WTC11 (cell line): ENCODE measurements at regions not wholly inside any gene's neighbourhood (a gene's known extent, or its start where the extent isn't known, plus 50 kb on each side); places are given as distances from the start of the nearest gene placed in this dataset.
A peak's percentile ranks its signal among the peaks of the same experiment; 100 is the strongest.

Experiments used
- ATAC-seq: fragments of 200-7000 bp; cut with Tn5 transposase; 2 replicates; pipeline ENCODE4 v1.10.0; 2021; ENCODE audit warnings: mild to moderate bottlenecking, moderate library complexity
- CTCF ChIA-PET: fragments of 300-600 bp; sonication (Branson Sonifier 250); formaldehyde crosslinking; loops from one replicate; lab custom pipeline; 2021; ENCODE audit warnings: antibody characterized with exemption; lab: Charles Lee
- POLR2A ChIA-PET: fragments of 350-600 bp; sonication (Branson Sonifier 250); formaldehyde crosslinking; loops from one replicate; lab custom pipeline; 2021; ENCODE audit warnings: antibody characterized with exemption; lab: Charles Lee
- DNase-seq: peaks from one replicate; pipeline ENCODE4 v3.0.0; 2021; ENCODE audit warnings: low spot score
- H3K27ac Mint-ChIP-seq: 2 replicates; pipeline ENCODE4 v1.8.0; 2021; ENCODE audit warnings: mixed read lengths
- H3K27me3 Mint-ChIP-seq: 2 replicates; pipeline ENCODE4 v1.8.0; 2021; ENCODE audit warnings: low read depth, mild to moderate bottlenecking, moderate library complexity, mixed read lengths
- H3K36me3 Mint-ChIP-seq: 2 replicates; pipeline ENCODE4 v1.8.0; 2021; ENCODE audit warnings: mixed read lengths
- H3K4me1 Mint-ChIP-seq: 2 replicates; pipeline ENCODE4 v1.8.0; 2022; ENCODE audit warnings: mixed read lengths
- H3K4me3 Mint-ChIP-seq: 2 replicates; pipeline ENCODE4 v1.8.0; 2021; ENCODE audit warnings: mild to moderate bottlenecking, moderate library complexity, mixed read lengths
- H3K9me3 Mint-ChIP-seq: 2 replicates; pipeline ENCODE4 v1.8.0; 2021; ENCODE audit warnings: mixed read lengths
- CBFB ChIP-seq: sonication (generic); formaldehyde crosslinking; IDR thresholded peaks from 2 replicates; pipeline ENCODE4 v1.8.1; 2022; ENCODE audit warnings: mild to moderate bottlenecking, low read depth, missing genetic modification reagents
- CREB1 ChIP-seq: sonication (generic); formaldehyde crosslinking; IDR thresholded peaks from 2 replicates; pipeline ENCODE4 v1.8.0; 2023; ENCODE audit warnings: mild to moderate bottlenecking, missing genetic modification reagents
- E2F1 ChIP-seq: sonication (generic); formaldehyde crosslinking; IDR thresholded peaks from 2 replicates; pipeline ENCODE4 v1.8.0; 2022; ENCODE audit warnings: mild to moderate bottlenecking, missing genetic modification reagents
- FOXP1 ChIP-seq: sonication (generic); formaldehyde crosslinking; IDR thresholded peaks from 2 replicates; pipeline ENCODE4 v1.8.0; 2022; ENCODE audit warnings: missing genetic modification reagents, mild to moderate bottlenecking, moderate library complexity, borderline replicate concordance
- IRF2 ChIP-seq: sonication (generic); formaldehyde crosslinking; IDR thresholded peaks from 2 replicates; pipeline ENCODE4 v1.8.0; 2022; ENCODE audit warnings: low read depth, missing genetic modification reagents, borderline replicate concordance
- JAZF1 ChIP-seq: fragments of 250-450 bp; sonication (Bioruptor Pico); IDR thresholded peaks from 2 replicates; pipeline ENCODE4 v1.9.0; 2021; ENCODE audit warnings: moderate library complexity, mild to moderate bottlenecking, inconsistent platforms
- JUN ChIP-seq: sonication (generic); formaldehyde crosslinking; IDR thresholded peaks from 2 replicates; pipeline ENCODE4 v1.8.0; 2023; ENCODE audit warnings: mild to moderate bottlenecking, missing genetic modification reagents
- MLX ChIP-seq: sonication (generic); formaldehyde crosslinking; IDR thresholded peaks from 2 replicates; pipeline ENCODE4 v1.8.1; 2023; ENCODE audit warnings: mild to moderate bottlenecking, missing genetic modification reagents, moderate library complexity
- MXD4 ChIP-seq: fragments of 250-450 bp; sonication (Bioruptor Pico); IDR thresholded peaks from 2 replicates; pipeline ENCODE4 v1.8.0; 2021; ENCODE audit warnings: mild to moderate bottlenecking, moderate library complexity, borderline replicate concordance
- NFATC4 ChIP-seq: fragments of 250-450 bp; sonication (Bioruptor Pico); IDR thresholded peaks from 2 replicates; pipeline ENCODE4 v1.9.0; 2021; ENCODE audit warnings: mild to moderate bottlenecking
- NR1H2 ChIP-seq: sonication (generic); formaldehyde crosslinking; IDR thresholded peaks from 2 replicates; pipeline ENCODE4 v1.9.0; 2021; ENCODE audit warnings: mild to moderate bottlenecking, moderate library complexity, missing genetic modification reagents
- RELA ChIP-seq: sonication (generic); formaldehyde crosslinking; IDR thresholded peaks from 2 replicates; pipeline ENCODE4 v1.8.1; 2022; ENCODE audit warnings: missing genetic modification reagents, mild to moderate bottlenecking, borderline replicate concordance
- RORB ChIP-seq: fragments of 250-450 bp; sonication (Bioruptor Pico); IDR thresholded peaks from 2 replicates; pipeline ENCODE4 v1.9.0; 2021; ENCODE audit warnings: mild to moderate bottlenecking
- SP1 ChIP-seq: sonication (generic); formaldehyde crosslinking; conservative IDR thresholded peaks from 2 replicates; pipeline ENCODE4 v1.8.1; 2022; ENCODE audit warnings: missing genetic modification reagents
- TCF7 ChIP-seq: sonication (generic); formaldehyde crosslinking; IDR thresholded peaks from 2 replicates; pipeline ENCODE4 v1.8.0; 2022; ENCODE audit warnings: mild to moderate bottlenecking, low read depth, missing genetic modification reagents, moderate library complexity
- ZBTB21 ChIP-seq: sonication (generic); formaldehyde crosslinking; IDR thresholded peaks from 2 replicates; pipeline ENCODE4 v1.8.1; 2023; ENCODE audit warnings: mild to moderate bottlenecking, missing genetic modification reagents, borderline replicate concordance
- ZBTB43 ChIP-seq: sonication (generic); formaldehyde crosslinking; IDR thresholded peaks from 2 replicates; pipeline ENCODE4 v1.8.1; 2023; ENCODE audit warnings: mild to moderate bottlenecking, missing genetic modification reagents
- ZNF138 ChIP-seq: sonication (generic); formaldehyde crosslinking; conservative IDR thresholded peaks from 2 replicates; pipeline ENCODE4 v1.8.1; 2022; ENCODE audit warnings: mild to moderate bottlenecking, moderate library complexity, missing genetic modification reagents
- ZNF219 ChIP-seq: sonication (generic); formaldehyde crosslinking; IDR thresholded peaks from 2 replicates; pipeline ENCODE4 v1.8.0; 2023; ENCODE audit warnings: missing genetic modification reagents, mild to moderate bottlenecking, borderline replicate concordance
- ZNF317 ChIP-seq: sonication (generic); formaldehyde crosslinking; IDR thresholded peaks from 2 replicates; pipeline ENCODE4 v1.8.1; 2023; ENCODE audit warnings: low read depth, mild to moderate bottlenecking, moderate library complexity, missing genetic modification reagents, borderline replicate concordance
- ZNF396 ChIP-seq: fragments of 250-450 bp; sonication (Bioruptor Pico); IDR thresholded peaks from 2 replicates; pipeline ENCODE4 v1.8.0; 2021; ENCODE audit warnings: mild to moderate bottlenecking, moderate library complexity, borderline replicate concordance
- ZNF671 ChIP-seq: fragments of 250-450 bp; sonication (Bioruptor Pico); IDR thresholded peaks from 2 replicates; pipeline ENCODE4 v1.8.0; 2021; ENCODE audit warnings: mild to moderate bottlenecking
- TF ChIP-seq, protein P1 (sequence below): sonication (generic); formaldehyde crosslinking; IDR thresholded peaks from 2 replicates; pipeline ENCODE4 v1.8.1; 2023; ENCODE audit warnings: mild to moderate bottlenecking, moderate library complexity, missing genetic modification reagents
- TF ChIP-seq, protein P2 (sequence below): sonication (generic); formaldehyde crosslinking; IDR thresholded peaks from 2 replicates; pipeline ENCODE4 v1.8.0; 2023; ENCODE audit warnings: mild to moderate bottlenecking, missing genetic modification reagents

DNA sequence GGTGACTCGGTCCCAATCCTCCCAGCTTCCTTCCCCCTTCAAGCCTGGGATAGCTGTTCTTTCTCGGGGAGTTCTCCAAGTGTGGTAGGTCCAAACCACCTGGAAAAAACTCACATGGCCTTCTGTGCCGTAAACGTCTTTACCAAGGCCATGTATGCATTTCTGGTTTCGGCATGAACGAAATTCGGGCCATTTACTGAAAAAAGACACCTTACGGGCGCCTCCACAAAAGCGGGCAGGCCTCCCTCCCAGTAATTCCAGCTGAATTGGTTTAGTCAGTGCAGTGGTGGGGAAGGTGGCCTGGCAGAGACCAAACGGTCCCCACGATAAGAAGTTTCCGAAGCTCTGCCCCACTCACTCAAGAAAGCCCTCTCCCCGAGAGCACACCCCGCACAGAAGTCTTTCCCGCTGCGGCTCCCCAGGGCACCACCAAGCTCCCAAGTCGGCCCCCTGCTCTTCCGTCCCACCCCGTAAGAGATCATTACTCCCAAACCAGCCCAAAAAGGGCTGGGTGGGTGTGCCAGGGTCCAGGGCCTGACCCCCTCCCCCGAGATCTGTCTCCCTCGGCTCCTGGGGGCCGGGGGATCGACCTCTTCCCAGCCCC, 86.3 kb upstream of the MELK start:
- Mint-ChIP-seq H3K4me1 (peaks cover 63% of the 10 kb centered on the region), H3K4me3 (peak overlapping the region; percentile 95), H3K27me3 (no peaks in the 10 kb centered on the region), H3K27ac (peak overlapping the region; percentile 98), H3K9me3 (no peaks in the 10 kb centered on the region), H3K36me3 (no peaks in the 10 kb centered on the region)
- POLR2A ChIA-PET: interaction anchor here (0.7 to 1.5 kb wide), 7 partner anchors 9 to 86 kb away, joined by 3 to 6 read pairs (median 4); partner anchors contain the start of gene RNF38
- CTCF ChIA-PET: interaction anchor here (1.1 to 2.1 kb wide), 6 partner anchors 25 to 242 kb away, joined by 3 to 17 read pairs (median 4); no protein-coding TSS in a partner anchor
- no peak for TF ChIP-seq ZBTB43 (CRISPR knock-in tag)
- TF ChIP-seq ZNF138 (CRISPR knock-in tag): no peak
- no peak for TF ChIP-seq NR1H2
- TF ChIP-seq CREB1 (CRISPR knock-in tag): no peak
- no peak for TF ChIP-seq JUN (CRISPR knock-in tag)
- TF ChIP-seq MLX (CRISPR knock-in tag): no peak
- no peak for TF ChIP-seq TCF7
- TF ChIP-seq, protein P1, sequence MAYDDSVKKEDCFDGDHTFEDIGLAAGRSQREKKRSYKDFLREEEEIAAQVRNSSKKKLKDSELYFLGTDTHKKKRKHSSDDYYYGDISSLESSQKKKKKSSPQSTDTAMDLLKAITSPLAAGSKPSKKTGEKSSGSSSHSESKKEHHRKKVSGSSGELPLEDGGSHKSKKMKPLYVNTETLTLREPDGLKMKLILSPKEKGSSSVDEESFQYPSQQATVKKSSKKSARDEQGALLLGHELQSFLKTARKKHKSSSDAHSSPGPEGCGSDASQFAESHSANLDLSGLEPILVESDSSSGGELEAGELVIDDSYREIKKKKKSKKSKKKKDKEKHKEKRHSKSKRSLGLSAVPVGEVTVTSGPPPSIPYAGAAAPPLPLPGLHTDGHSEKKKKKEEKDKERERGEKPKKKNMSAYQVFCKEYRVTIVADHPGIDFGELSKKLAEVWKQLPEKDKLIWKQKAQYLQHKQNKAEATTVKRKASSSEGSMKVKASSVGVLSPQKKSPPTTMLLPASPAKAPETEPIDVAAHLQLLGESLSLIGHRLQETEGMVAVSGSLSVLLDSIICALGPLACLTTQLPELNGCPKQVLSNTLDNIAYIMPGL (CRISPR knock-in tag): 0 out of 2 replicates have a peak, but pooled peaks have one; percentile 69
- TF ChIP-seq, protein P2, sequence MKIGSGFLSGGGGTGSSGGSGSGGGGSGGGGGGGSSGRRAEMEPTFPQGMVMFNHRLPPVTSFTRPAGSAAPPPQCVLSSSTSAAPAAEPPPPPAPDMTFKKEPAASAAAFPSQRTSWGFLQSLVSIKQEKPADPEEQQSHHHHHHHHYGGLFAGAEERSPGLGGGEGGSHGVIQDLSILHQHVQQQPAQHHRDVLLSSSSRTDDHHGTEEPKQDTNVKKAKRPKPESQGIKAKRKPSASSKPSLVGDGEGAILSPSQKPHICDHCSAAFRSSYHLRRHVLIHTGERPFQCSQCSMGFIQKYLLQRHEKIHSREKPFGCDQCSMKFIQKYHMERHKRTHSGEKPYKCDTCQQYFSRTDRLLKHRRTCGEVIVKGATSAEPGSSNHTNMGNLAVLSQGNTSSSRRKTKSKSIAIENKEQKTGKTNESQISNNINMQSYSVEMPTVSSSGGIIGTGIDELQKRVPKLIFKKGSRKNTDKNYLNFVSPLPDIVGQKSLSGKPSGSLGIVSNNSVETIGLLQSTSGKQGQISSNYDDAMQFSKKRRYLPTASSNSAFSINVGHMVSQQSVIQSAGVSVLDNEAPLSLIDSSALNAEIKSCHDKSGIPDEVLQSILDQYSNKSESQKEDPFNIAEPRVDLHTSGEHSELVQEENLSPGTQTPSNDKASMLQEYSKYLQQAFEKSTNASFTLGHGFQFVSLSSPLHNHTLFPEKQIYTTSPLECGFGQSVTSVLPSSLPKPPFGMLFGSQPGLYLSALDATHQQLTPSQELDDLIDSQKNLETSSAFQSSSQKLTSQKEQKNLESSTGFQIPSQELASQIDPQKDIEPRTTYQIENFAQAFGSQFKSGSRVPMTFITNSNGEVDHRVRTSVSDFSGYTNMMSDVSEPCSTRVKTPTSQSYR (CRISPR knock-in tag): 0 out of 2 replicates have a peak, but pooled peaks have one; percentile 38
- TF ChIP-seq JAZF1 (CRISPR knock-in tag): no peak
- no peak for TF ChIP-seq RELA (CRISPR knock-in tag)
- TF ChIP-seq ZNF317 (CRISPR knock-in tag): no peak
- DNase-seq (no peak), ATAC-seq (peak; percentile 1; the same call in 1 of the 2 replicates)

DNA sequence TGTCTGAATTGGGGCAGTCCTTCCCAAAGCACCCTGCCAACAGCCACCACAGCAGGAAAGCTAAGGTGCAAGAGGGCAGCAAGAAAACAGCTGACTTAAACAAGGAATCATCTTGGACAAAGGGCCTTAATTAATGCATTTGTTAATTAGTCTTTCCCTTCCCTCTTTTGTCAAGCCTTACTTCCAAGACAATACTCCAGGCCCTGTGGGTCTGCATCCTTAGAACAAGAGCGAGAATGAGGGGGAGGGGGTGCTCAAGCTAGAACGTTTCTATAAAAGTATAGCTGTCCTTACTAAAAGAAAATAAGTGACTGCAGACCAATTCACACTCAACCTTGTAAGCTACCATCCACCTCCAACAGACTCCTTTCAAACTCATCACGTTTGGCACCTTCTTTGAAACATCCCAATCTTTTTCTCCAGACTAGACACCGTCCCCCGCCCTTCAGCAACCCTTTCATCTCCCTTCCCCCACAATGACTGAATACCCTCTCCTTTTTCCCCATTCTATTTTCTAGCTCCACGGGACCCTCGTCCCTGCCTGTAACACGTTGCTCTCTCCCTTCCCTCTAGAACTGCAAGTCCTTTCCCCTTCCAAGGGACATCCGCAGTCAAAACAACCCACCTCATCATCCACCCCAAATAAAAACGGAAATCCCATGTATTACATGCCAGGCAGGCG, 85.7 kb upstream of the RNF38 start:
- CTCF ChIA-PET: interaction anchor here (1.1 to 2.1 kb wide), 6 partner anchors 24 to 243 kb away, joined by 3 to 17 read pairs (median 4); no protein-coding TSS in a partner anchor
- TF ChIP-seq ZNF219 (0 out of 2 replicates have a peak, but pooled peaks have one; percentile 27), NFATC4 (CRISPR knock-in tag) (no peak), ZBTB21 (CRISPR knock-in tag) (no peak), ZBTB43 (CRISPR knock-in tag) (no peak), CREB1 (CRISPR knock-in tag) (no peak), ZNF396 (no peak), CBFB (no peak), RORB (CRISPR knock-in tag) (no peak), E2F1 (CRISPR knock-in tag) (no peak), IRF2 (CRISPR knock-in tag) (no peak), ZNF671 (CRISPR knock-in tag) (no peak), SP1 (CRISPR knock-in tag) (0 out of 2 replicates have a peak, but pooled peaks have one; percentile 10), FOXP1 (CRISPR knock-in tag) (no peak), MXD4 (CRISPR knock-in tag) (no peak)

More for the DNA sequence above, 85.7 kb upstream of the RNF38 start:
- Mint-ChIP-seq H3K27ac (peak overlapping the region; percentile 98), H3K4me1 (peaks cover 66% of the 10 kb centered on the region), H3K27me3 (no peaks in the 10 kb centered on the region), H3K36me3 (no peaks in the 10 kb centered on the region), H3K9me3 (no peaks in the 10 kb centered on the region), H3K4me3 (peak overlapping the region; percentile 95)
- DNase-seq (no peak), ATAC-seq (no peak)
- POLR2A ChIA-PET: interaction anchor here (0.7 to 1.5 kb wide), 7 partner anchors 8 to 86 kb away, joined by 3 to 6 read pairs (median 4); partner anchors contain the start of gene RNF38
